Endothelial cell of umbilical vein (primary cell): ENCODE measurements at regions not wholly inside any gene's neighbourhood (a gene's known extent, or its start where the extent isn't known, plus 50 kb on each side); places are given as distances from the start of the nearest gene placed in this dataset.

Experiments used
- BruUV-seq: library from RNA; stranded (reverse); fragments of 400-500 nt; replicated peaks from 2 replicates; lab custom pipeline; 2021; lab: Mats Ljungman, UMichigan
- CTCF ChIA-PET: fragments of 300-600, 350-600 bp; sonication (Branson Sonifier 250); formaldehyde crosslinking; loops from one replicate; lab custom pipeline; 2021; ENCODE audit warnings: antibody characterized with exemption, inconsistent platforms; lab: Charles Lee
- POLR2A ChIA-PET: fragments of 300-600, 350-600 bp; sonication (Branson Sonifier 250); formaldehyde crosslinking; loops from one replicate; lab custom pipeline; 2021; ENCODE audit warnings: antibody characterized with exemption, inconsistent platforms; lab: Charles Lee
- DNase-seq: peaks from one replicate; pipeline ENCODE4 v3.0.0-alpha.2; 2011; ENCODE audit warnings: low read depth, low spot score
- FAIRE-seq: peaks from 2 replicates; lab custom pipeline; 2011; peaks lifted over from hg19 to GRCh38; lab: Jason Lieb, UNC
- H2AFZ ChIP-seq: 2 replicates; pipeline ENCODE4 v1.6.0; 2012; ENCODE audit warnings: low read depth, low read length, control low read depth, inconsistent platforms
- H3K27ac ChIP-seq: 2 replicates; pipeline ENCODE4 v1.5.1; 2011; ENCODE audit warnings: low read depth, mild to moderate bottlenecking, control low read depth, low read length, moderate library complexity; ENCODE audit not compliant: insufficient read depth
- H3K27me3 ChIP-seq, 2 experiments: 2 replicates each; pipeline versions ENCODE4 v1.6.0 to v1.6.1; 2011; ENCODE audit warnings: low read length in 2 of 2, mixed read lengths in 1 of 2; ENCODE audit not compliant: control insufficient read depth in 2 of 2, insufficient read depth in 2 of 2
- H3K36me3 ChIP-seq, 2 experiments: 2 replicates in 1 of 2; 3 replicates in 1 of 2; pipeline ENCODE4 v1.5.1; 2011; ENCODE audit warnings: low read length in 2 of 2, mild to moderate bottlenecking in 1 of 2, moderate library complexity in 1 of 2; ENCODE audit not compliant: control insufficient read depth in 2 of 2, insufficient read depth in 2 of 2; ENCODE audit errors: extremely low read depth in 1 of 2
- H3K4me1 ChIP-seq: 3 replicates; pipeline ENCODE4 v1.5.1; 2011; ENCODE audit warnings: mild to moderate bottlenecking, low read length; ENCODE audit not compliant: control insufficient read depth, insufficient read depth; ENCODE audit errors: extremely low read depth
- H3K4me2 ChIP-seq: 2 replicates; pipeline ENCODE4 v1.6.1; 2011; ENCODE audit warnings: low read length, control low read depth, mixed read lengths; ENCODE audit not compliant: insufficient read depth
- H3K4me3 ChIP-seq, 3 experiments: fragments of 200-600 bp in 1 of 3; sonication (generic), shearing (Covaris generic) in 1 of 3; replicated peaks in 1 of 3; 2 replicates each; pipeline ENCODE4 v1.5.1; 2011 to 2016; ENCODE audit warnings: control low read depth in 3 of 3, low read length in 3 of 3, mild to moderate bottlenecking in 2 of 3, inconsistent platforms in 1 of 3, low read depth in 1 of 3, moderate library complexity in 1 of 3; ENCODE audit not compliant: insufficient read depth in 1 of 3
- H3K79me2 ChIP-seq: 2 replicates; pipeline ENCODE4 v1.6.0; 2012; ENCODE audit warnings: low read length, inconsistent platforms; ENCODE audit not compliant: control insufficient read depth, insufficient read depth
- H3K9ac ChIP-seq: replicated peaks from 2 replicates; pipeline ENCODE3; 2011; ENCODE audit warnings: low read length, control low read depth; ENCODE audit not compliant: insufficient read depth; ENCODE audit errors: extremely low read depth
- H3K9me1 ChIP-seq: replicated peaks from 3 replicates; pipeline ENCODE4 v1.6.0; 2011; ENCODE audit warnings: mild to moderate bottlenecking, low read length; ENCODE audit not compliant: control insufficient read depth, insufficient read depth; ENCODE audit errors: extremely low read depth
- H3K9me3 ChIP-seq: replicated peaks from 2 replicates; pipeline ENCODE4 v1.5.1; 2012; ENCODE audit warnings: low read length, inconsistent platforms; ENCODE audit not compliant: control insufficient read depth, insufficient read depth
- H4K20me1 ChIP-seq: replicated peaks from 2 replicates; pipeline ENCODE3; 2011; ENCODE audit warnings: mild to moderate bottlenecking, low read length; ENCODE audit not compliant: control insufficient read depth, insufficient read depth; ENCODE audit errors: extremely low read depth
- EZH2 ChIP-seq: IDR thresholded peaks from 2 replicates; pipeline ENCODE4 v1.6.1; 2012; ENCODE audit warnings: borderline replicate concordance, low read depth, mild to moderate bottlenecking, moderate library complexity, low read length, inconsistent platforms; ENCODE audit not compliant: severe bottlenecking
- FOS ChIP-seq: IDR thresholded peaks from 2 replicates; pipeline ENCODE4 v1.6.1; 2011; ENCODE audit warnings: mild to moderate bottlenecking, low read length, moderate library complexity, borderline replicate concordance; ENCODE audit not compliant: insufficient read depth
- GATA2 ChIP-seq: IDR thresholded peaks from 2 replicates; pipeline ENCODE4 v1.7.0; 2011; ENCODE audit warnings: low read depth, mild to moderate bottlenecking, moderate library complexity, mixed read lengths, low read length; ENCODE audit not compliant: insufficient read length, insufficient read depth
- JUN ChIP-seq: IDR thresholded peaks from 2 replicates; pipeline ENCODE4 v1.6.1; 2011; ENCODE audit warnings: borderline replicate concordance, low read depth; ENCODE audit not compliant: insufficient read length, insufficient read depth
- MAX ChIP-seq: IDR thresholded peaks from 2 replicates; pipeline ENCODE4 v1.6.1; 2011; ENCODE audit not compliant: insufficient read depth, insufficient read length
- MYC ChIP-seq: IDR thresholded peaks from one replicate; pipeline ENCODE4 v1.6.1; 2011; ENCODE audit warnings: mild to moderate bottlenecking, low read depth, low read length
- POLR2AphosphoS5 ChIP-seq: IDR thresholded peaks from 2 replicates; pipeline ENCODE4 v1.6.1; 2012; ENCODE audit warnings: low read depth, mild to moderate bottlenecking, control low read depth, low read length, moderate library complexity; ENCODE audit not compliant: insufficient read depth
- dilution Hi-C: fragments of 300-500 bp; cut with MboI; formaldehyde crosslinking; loops from one replicate; pipeline ENCODE4 v1.15.0; 2019; ENCODE audit warnings: low sequenced_read_pairs; ENCODE audit not compliant: extremely low pct_ligation_motif_present
- intact Hi-C: fragments of 100-400 bp; cut with micrococcal nuclease; formaldehyde crosslinking; loops from one replicate; pipeline ENCODE4 v1.10.0; 2022
- TF ChIP-seq, protein P1 (sequence below), 2 donors: IDR thresholded peaks; 1 replicate in 1 of 2; 2 replicates in 1 of 2; pipeline ENCODE4 v1.5.1; 2011; ENCODE audit warnings: low read length in 2 of 2, mild to moderate bottlenecking in 2 of 2, moderate library complexity in 2 of 2, control low read depth in 1 of 2, inconsistent platforms in 1 of 2, low read depth in 1 of 2; ENCODE audit not compliant: insufficient read depth in 1 of 2; ENCODE audit errors: extremely low read depth in 1 of 2

- H4K20me1 ChIP-seq: no peaks in the 10 kb centered on the region
- no TSS peak for BruUV-seq
- dilution Hi-C loops: no loop called here
- H3K36me3 ChIP-seq: no peaks in the 10 kb centered on the region
- no peaks in the 10 kb centered on the region for H3K4me1 ChIP-seq
- POLR2A ChIA-PET: no interaction called here
- intact Hi-C loops: no loop called here
- H3K79me2 ChIP-seq: no peaks in the 10 kb centered on the region
- H3K4me3 ChIP-seq: no peak overlapping the region
- TF ChIP-seq, protein P1, sequence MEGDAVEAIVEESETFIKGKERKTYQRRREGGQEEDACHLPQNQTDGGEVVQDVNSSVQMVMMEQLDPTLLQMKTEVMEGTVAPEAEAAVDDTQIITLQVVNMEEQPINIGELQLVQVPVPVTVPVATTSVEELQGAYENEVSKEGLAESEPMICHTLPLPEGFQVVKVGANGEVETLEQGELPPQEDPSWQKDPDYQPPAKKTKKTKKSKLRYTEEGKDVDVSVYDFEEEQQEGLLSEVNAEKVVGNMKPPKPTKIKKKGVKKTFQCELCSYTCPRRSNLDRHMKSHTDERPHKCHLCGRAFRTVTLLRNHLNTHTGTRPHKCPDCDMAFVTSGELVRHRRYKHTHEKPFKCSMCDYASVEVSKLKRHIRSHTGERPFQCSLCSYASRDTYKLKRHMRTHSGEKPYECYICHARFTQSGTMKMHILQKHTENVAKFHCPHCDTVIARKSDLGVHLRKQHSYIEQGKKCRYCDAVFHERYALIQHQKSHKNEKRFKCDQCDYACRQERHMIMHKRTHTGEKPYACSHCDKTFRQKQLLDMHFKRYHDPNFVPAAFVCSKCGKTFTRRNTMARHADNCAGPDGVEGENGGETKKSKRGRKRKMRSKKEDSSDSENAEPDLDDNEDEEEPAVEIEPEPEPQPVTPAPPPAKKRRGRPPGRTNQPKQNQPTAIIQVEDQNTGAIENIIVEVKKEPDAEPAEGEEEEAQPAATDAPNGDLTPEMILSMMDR (IDR thresholded peaks at IDR 0.05; ENCODE audit: extremely low read depth in 1 of 2, insufficient read depth in 1 of 2, low read depth in 1 of 2, low read length in 2 of 2): no peak
- TF ChIP-seq MYC (no peak), FOS (no peak), JUN (no peak), EZH2 (no peak), POLR2AphosphoS5 (no peak), GATA2 (no peak), MAX (no peak)
- DNase-seq (no peak), FAIRE-seq (no peak)
- no peak overlapping the region for H2AFZ ChIP-seq
- no peaks in the 10 kb centered on the region for H3K27me3 ChIP-seq
- H3K27ac ChIP-seq: no peak overlapping the region
- H3K9me1 ChIP-seq: no peaks in the 10 kb centered on the region
- H3K4me2 ChIP-seq: no peak overlapping the region
- CTCF ChIA-PET: no interaction called here
- no peaks in the 10 kb centered on the region for H3K9me3 ChIP-seq
- no peak overlapping the region for H3K9ac ChIP-seq
These were observed 273.6 kb upstream of the BTG1 start for GRCh38 chr12:92419201-92419600.
